ENCODE measurements at regions not wholly inside any gene's neighbourhood (a gene's known extent, or its start where the extent isn't known, plus 50 kb on each side); places are given as distances from the start of the nearest gene placed in this dataset.

DNA sequence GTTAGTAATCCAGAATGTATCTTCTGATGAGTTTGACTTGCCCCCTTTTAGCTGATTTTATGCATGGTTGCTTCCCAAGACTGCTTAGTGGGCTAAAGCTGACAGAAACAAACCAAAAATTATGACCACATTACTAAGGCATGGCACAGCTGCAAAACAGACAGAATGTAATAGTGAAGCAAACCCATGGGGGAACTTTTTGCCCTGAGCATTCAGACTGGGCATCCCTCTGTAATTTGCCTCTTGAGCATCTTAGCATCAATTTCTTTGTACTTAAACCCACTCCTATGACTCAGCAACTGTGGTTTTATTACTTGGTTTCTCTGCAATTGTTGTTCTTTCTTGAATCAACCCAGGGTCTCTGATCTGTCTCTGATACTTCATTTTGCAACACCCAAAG, 487.3 kb upstream of the DCC start:
- DNase-seq: no peak

DNA sequence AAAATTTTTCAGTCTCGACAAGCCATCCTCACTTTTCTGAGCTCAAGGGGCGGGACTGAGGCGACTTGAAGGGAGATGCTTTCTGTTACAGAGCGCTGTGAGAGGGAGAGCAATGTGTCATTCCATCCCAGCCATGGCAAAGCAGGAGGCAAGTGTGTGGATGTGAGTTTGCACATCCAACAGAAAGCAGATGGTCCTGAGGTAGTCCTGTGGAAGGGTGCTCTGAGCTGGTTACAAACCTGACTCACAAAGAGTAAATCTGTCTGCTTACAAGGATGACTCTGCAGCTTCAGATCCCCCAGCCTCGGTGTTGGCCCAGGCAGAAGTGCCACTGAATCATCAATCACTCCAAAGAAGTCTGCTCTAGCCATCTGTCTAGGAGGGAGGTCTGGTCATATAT, 482.0 kb upstream of the DCC start:
- DNase-seq: no peak

DNA sequence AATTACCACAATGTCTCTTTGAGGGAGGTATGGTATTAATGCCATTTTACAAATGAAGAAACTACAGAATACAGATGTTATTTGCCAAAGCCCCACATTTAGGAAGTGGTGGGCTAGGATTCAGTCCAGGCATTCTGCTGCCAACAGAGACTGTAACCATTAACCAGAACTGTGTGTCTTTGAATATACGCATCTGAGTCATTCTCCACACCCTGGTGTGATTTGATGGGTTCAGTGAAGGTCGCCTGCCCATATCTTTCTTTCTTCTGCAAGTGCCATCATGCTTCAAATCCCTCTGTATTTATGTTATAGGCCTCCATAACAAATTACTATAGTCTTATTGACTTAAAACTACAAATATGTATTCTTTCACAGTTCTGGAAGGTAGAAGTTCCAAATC, 479.0 kb upstream of the DCC start:
- DNase-seq: no peak

DNA sequence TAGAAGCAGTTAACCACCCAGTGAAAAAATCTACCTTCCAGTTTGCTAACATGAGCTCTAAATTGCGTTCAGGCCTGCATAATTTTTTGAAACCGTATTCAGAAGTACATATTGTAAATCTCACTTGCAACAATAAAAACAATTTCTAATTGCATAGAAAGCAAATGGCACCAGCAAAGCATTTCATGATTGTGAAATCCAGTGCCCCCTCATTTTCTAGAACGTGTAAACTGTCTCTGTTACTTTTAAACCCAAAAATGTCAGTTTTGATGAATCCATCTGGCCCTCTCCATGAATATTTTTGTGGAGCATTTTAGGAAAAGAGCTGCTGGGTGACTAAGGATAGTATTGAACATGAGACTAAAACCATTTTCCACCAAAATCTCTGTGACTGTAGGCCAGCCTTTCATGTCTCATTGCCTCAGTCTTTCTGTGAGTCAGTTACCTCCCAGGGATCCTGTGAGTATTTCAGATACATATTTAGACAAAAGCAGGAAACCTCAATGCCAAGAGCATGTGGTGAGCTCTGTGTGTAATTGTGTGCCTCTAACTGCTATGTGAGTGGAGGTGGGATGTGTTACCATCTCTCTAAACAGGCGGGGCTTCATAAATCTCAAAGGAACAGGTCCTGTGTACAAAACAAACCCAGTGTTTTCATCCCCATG, 477.8 kb upstream of the DCC start:
- DNase-seq: no peak

DNA sequence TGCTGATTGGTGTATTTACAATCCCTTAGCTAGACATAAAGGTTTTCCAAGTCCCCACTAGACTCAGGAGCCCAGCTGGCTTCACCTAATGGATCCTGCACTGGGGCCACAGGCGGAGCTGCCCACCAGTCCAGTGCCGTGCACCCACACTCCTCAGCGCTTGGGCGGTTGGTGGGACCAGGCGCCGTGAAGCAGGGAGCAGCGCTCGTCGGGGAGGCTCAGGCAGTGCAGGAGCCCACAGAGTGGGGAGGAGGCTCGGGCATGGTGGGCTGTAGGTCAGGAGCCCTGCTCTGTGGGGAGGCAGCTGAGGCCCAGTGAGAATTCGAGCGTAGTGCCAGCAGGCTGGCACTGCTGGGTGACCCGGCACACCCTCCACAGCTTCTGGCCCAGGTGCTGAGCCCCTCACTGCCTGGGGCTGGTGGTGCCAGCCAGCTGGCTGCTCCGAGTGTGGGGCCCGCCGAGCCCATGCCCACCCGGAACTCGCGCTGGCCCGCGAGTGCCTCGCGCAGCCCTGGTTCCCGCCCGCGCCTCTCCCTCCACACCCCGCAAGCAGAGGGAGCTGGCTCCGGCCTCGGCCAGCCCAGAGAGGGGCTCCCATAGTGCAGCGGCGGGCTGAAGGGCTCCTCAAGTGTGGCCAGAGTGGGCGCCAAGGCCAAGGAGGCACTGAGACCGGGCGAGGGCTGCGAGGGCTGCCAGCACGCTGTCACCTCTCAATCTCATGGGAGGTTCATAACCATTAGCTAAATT, 475.6 kb upstream of the DCC start:
- DNase-seq: no peak

DNA sequence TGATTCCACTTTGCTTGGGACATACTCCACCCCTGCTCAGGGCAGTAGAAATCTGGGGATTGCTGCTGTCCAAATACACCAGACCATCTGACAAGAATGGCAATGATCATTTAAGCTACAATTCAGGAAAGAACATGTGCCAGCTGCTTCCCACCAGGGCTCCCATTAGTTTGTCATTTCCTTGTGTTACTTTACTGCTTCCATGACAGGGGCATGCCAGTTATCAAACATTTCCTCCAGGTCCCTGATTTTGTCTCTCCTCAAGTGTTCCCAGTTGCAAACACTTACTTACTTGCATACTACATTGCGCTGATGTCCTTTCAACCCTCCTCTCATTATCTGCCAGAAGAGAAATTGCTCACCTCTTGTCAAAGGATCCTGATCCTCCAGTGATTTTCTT, 474.5 kb upstream of the DCC start:
- DNase-seq: no peak

DNA sequence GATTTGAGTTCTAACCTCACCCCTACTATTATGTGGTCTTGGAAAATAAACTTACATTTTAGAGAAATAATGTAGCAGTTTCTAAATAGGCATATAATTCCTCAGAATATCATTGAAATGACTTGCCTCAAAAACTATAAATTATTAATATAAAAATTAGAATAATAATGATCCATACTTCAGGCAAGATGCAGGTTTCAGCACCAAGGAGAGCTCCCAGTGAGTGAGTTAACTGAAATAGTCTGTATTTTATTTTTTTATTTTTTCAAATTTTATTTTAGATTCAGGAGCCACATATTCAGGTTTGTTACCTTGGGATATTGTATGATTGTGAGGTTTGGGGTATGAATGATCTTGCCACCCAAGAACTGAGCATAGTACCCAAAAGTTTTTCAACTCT, 472.2 kb upstream of the DCC start:
- peak; percentile 67 for DNase-seq

DNA sequence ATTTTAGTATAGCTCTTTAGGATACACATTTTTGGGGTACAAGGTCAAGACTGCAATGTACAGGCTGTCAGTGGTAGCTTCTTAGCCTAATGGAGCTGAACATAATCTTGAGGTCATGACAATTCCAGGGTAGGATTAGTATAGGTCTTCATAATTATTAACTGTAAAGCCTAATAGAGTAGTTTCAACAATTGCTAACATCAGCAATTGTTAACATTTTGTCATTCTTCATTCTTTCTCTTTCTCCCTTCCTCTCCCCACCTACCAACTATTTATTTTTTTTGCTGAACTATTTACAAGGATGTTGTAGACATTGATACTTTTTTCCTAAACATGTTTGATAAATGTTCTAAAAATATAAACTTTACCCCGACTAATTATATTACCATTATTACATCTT, 461.3 kb upstream of the DCC start:
- no peak for DNase-seq

DNA sequence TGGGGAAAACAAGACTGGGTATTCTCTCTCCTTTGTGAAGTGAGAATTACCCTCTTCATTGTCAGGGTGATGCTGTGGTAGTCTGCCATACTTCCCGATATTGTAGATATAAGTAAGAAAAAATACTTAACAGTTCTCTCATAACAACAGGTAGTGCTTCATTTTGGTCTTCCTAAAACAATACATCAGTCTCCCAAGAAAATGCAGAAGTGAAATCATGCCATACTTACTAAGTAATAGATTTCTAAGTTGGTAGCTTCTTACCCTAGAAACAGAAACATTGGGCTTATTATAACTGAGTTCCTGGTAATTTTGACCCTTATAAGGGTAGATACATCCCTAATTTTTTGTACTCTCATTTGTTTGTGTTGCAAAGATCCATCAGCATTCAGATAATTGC, 460.7 kb upstream of the DCC start:
- DNase-seq: no peak

DNA sequence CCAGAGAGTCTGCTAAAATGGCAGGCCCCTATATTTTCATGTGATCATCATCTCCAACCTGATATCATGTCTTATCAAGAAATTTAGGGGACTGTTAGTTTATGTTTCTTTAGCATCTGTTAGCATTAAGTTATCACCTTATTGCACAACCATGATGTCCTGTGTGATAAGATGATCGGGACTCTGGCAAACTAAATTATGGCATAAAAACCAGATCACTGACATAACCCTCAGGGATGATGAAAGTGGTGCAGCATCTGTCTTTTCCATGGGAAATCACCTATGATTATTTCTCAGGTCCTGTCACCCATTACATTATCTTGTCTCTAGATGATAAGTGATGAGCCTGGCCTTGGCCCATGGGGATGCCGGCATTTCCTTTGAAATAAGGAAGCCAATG, 458.6 kb upstream of the DCC start:
- no peak for DNase-seq

DNA sequence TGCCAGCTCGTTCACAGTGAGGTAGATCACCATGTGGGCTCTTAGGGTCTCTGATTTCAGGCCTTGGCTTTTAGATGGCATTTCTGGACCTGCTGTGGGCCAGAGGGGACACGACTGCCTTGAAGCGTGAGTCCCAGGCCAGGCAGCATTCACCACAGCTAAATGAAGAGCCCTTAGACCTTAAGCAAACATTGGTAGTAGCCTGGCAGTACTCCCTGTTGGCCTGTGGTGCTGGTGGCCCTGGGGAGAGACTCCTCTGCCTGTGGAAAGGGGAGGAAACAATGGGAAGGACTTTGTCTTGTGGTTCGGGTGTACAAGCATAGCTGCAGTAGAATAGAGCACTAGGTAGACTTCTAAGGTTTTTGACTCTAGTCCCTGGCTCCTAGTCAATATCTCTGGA, 456.0 kb upstream of the DCC start:
- DNase-seq: no peak

DNA sequence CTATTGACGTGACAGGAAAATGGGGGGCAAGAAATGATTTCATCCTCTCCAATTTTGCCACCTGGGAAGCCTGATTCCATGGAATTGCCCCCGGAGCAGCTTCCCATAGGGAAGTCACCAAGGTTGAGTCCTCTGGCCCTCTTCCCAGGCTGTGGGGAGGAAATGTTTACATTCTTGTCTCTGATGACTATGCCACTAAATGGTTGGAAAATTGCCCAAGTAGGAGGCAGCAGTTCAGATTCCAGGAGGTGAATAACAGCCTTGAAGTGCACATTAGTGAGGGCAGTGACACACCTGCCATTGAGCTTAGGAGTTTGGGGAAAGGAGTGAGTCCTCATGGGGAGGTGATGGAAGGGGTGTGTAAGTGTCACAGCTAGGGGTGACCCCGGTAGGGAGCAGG, 449.2 kb upstream of the DCC start:
- peak; percentile 1 for DNase-seq

DNA sequence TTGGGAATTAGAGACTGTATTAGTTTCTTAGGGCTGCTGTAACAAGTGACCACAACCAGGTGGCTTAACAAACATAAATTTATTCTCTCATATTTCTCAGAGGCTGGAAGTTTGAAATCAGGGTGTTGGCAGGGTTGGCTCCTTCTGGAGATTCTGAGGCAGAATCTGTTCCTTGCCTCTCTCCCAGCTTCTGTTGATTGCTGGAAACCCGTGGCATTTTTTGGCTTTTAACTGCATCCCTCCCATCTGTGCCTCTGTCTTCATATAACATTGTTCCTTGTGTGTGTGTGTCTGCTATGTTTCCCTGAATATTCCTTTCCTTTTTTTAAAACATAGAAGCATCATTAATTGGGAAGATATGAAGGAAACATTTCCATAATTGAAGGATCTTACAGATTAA, 448.1 kb upstream of the DCC start:
- DNase-seq: no peak

DNA sequence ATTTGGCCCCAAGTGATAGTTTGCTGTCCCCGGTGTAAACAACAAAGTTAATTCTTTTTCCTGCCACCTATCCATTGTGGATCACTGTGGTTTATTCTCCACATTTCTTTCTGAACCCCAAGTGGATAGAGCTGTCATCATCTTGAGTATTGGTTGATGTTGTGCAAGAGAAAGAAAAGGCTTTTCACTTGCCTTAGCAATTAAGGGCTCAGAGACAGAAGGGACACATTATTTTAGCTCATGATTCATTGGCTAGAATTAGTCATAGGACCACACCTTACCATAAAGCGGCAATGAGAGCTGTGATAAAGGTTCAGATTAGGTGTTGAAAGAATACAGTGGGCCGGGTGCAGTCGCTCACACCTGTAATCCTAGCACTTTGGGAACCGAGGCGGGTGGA, 442.1 kb upstream of the DCC start:
- DNase-seq: no peak

DNA sequence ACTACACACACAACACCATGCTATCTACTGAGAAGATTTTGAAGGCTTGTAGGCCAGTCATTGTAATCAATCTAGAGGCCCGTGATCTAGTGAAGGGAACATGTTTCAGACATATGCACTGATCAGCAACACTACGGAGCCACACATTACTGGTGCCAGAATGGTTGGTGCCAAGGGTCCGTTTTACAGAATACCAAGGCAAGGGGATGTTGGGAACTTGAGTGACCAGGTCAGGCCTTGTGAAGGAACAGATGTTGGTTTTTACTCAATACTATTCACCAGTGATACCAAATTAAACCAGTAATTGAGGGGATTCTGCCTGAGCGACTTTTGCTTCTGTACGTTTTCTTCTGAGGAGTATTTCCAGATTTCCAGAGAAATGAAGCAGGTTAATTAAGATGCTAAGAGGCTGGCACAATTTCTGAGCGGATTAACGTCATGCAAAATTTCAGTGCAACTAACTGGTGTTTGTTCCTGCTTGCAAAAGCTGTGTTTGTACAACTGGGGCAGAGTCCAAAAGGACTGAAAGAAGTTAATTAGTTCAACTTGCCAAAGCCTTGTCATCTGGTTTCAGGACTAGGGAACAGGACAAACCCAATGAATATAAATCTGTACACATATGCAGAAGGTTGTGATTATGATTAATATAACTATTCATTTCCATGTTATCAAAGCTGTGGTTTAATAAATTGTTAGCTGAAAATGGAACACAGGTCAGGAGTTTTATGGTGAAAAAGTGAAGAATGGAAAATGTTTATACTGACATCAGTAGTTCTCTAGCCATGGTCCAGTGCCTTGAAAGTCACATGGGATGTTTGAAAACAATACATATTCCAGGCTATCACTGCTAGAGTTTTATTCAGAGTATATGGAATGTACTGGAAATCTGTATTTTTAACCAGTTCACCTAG, 432.1 kb upstream of the DCC start:
- DNase-seq: peak; percentile 15

DNA sequence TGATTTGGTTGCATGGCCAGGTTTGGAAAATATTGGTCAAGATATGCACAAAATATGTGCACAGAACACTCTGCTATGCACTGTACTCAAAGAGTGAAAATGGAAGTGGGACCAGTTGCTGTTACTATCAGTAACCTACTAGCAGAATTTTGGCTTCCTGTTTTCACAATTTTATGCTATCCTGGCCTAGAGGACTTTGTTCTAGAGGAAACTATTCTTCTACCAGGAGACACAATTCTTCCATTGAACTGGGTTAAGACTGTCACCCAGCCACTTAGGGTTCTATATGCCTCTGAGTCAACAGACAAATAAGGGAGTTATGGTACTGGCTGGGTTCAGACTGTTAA, 431.4 kb upstream of the DCC start:
- no peak for DNase-seq

DNA sequence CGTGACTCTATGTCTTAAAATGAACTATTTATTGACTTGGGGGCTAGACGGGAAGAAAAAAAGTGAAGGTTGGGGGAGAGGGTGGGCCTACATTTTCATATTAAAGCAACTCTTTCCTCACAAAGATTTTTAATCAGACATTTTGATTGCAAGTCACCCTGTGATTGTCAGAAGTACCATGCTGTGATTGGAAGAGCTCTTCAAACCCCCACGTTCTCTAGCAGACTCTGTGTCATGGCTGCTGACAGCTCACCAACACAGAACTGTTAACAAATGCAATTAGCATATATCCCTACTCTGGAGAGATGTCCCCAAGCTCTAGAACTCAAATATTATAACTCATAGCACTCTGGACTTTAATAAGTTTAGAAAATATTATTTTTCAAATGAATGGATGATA, 428.4 kb upstream of the DCC start:
- DNase-seq: no peak

DNA sequence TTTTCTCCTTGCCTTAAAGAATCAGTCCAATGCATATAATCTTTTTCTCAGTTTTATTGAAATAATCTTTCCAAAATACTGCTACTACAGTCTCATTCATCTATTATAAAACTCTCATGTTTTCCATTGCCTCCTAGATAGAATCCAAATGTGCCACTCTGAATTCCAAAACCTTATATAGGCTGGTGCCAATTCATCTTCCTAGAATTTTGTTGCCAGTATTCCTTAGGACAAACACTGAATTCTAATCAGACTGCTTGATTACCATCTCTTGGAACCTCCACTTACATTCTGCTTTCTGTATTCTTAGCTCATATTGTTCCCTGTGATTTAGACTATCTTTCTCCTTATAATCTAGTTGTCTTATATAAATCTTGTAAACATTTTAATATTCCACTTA, 427.6 kb upstream of the DCC start:
- DNase-seq: no peak

DNA sequence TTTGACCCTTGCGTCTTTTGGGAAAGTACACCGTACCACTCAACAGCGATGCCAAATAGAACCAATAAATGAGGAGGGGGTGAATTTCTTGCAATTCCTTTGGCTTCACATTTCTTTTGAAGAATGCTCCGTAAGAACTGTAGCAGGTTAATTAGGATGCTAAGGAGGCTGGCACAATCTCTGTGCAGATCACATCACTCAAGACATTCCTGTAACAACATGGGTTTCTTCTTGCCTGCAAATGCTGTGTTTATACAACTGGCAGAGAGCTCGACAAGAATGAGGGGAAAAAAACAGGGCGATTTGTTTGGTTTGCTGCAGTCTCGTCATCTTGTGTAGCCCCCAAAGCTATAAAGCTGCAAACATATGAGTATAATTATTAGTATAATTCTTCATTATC, 424.8 kb upstream of the DCC start:
- DNase-seq: no peak

DNA sequence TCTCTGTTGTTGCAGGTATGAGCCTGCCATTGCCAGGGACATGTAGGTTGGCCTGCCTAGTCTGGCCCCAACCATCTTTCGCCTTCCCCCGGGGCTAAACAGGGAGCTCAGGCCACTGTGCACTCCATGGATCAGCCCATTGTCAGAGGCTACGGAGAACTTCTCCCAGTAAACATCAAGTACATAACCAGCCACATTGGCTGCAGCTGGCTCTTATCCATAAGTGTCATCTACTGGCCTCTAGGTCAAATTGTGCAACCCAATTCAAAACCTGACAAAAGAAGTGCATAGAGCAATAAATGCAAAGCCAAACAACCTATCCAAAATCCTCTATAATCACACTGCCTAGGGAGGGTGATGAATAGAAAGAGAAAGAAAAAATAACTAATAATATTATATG, 418.1 kb upstream of the DCC start:
- no peak for DNase-seq

DNA sequence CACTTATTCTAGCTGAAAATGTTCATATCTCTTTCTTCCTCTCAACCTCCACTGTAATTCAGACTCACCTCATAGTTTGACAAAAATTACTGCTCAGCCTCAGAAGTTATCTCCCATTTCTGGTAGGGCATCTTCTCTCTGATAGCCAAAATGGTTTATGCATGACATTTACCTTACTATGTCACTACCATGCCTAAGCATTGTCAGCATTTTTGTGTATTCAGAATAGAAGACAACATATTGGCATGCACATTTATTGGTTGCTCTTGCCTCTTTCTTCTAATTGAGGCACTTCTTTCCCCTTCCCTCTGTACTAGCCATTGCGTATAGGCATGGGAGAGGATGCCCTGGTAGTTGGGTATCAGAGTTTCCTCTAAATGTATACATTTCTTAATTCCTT, 406.1 kb upstream of the DCC start:
- no peak for DNase-seq

DNA sequence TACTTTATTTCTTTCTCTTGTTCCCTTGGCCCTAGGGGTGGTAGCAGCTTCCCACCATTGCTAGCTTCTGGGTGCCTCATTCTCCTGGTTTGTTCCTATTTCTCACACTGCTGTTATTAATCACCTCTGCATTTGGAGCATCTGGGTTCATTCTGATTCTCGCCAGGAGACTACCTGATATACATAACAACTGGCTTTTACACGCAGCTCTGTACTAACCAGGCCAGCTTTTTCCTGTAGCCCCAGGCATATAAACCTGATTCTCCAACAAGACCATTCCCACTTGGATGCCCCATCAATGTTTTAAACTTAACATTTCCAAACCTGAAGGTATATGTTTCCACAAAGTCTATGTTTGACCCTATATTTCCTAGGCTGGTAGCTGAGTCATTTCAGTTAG, 403.9 kb upstream of the DCC start:
- DNase-seq: no peak

DNA sequence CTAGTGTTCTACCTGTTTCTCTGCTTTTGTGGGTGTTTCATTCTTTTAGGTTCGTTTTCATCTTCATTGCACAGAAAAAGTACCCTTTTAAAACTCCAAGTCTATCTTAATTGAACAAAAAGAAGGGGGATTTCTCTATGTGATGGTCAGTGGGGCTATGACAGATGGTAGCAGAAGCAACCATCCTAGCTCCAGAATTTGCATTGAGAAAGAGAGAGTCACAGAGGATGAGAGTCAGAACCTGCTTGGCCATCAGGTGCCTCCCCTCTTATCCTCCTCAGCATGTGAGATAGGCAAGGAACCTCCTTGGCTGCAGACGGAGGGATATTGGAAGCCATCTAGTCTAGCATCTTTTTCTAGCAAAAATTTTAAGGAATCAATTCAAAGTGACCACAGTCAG, 398.0 kb upstream of the DCC start:
- no peak for DNase-seq

DNA sequence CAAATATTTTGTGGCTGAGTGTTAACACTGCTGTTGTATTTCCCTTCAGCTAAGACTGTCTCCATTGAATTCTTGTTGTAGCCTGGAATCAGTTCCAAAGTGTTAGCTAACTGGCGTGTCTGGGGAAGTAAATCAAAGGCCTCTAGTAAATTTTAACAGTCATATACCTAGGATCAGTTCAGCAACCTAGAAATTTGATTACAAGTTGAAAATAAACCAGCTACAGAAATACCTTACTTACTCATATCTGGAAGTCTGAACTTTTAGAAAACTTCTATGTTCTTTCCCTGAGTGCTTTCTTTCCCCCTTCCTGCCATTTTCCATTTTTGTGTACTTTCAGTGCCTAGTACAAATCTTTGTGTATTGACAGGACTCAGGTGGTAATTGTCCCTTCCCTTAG, 396.7 kb upstream of the DCC start:
- DNase-seq: no peak
